H7 (cell line): ENCODE measurements at regions not wholly inside any gene's neighbourhood (a gene's known extent, or its start where the extent isn't known, plus 50 kb on each side); places are given as distances from the start of the nearest gene placed in this dataset.
"Not testable (repeated sequence)": the region's sequence is repeated elsewhere in the genome, so short reads cannot be mapped to it uniquely, and the experiment has no call there.

Experiments
- DNase-seq: peaks from one replicate; pipeline ENCODE4 v3.0.0; 2012
- H3K27me3 ChIP-seq: 2 replicates; pipeline ENCODE4 v1.6.0; 2011; ENCODE audit warnings: mild to moderate bottlenecking, low read length; ENCODE audit not compliant: control insufficient read depth, insufficient read depth
- H3K36me3 ChIP-seq: replicated peaks from 2 replicates; pipeline ENCODE4 v1.5.1; 2011; ENCODE audit warnings: low read length; ENCODE audit not compliant: control insufficient read depth, insufficient read depth
- H3K4me3 ChIP-seq: 2 replicates; pipeline ENCODE4 v1.5.1; 2011; ENCODE audit warnings: low read depth, mild to moderate bottlenecking, control low read depth, low read length, moderate library complexity; ENCODE audit not compliant: insufficient read depth

- H3K36me3 ChIP-seq, H3K27me3 ChIP-seq, DNase-seq, H3K4me3 ChIP-seq: not testable (repeated sequence)
These were observed 145.2 kb upstream of the PITRM1 start for GRCh38 chr10:3317553-3318479.

GRCh38 chr10:3314445-3315085 lies 142.0 kb upstream of the PITRM1 start:
- not testable (repeated sequence) for DNase-seq, H3K27me3 ChIP-seq, H3K4me3 ChIP-seq, H3K36me3 ChIP-seq

DNA sequence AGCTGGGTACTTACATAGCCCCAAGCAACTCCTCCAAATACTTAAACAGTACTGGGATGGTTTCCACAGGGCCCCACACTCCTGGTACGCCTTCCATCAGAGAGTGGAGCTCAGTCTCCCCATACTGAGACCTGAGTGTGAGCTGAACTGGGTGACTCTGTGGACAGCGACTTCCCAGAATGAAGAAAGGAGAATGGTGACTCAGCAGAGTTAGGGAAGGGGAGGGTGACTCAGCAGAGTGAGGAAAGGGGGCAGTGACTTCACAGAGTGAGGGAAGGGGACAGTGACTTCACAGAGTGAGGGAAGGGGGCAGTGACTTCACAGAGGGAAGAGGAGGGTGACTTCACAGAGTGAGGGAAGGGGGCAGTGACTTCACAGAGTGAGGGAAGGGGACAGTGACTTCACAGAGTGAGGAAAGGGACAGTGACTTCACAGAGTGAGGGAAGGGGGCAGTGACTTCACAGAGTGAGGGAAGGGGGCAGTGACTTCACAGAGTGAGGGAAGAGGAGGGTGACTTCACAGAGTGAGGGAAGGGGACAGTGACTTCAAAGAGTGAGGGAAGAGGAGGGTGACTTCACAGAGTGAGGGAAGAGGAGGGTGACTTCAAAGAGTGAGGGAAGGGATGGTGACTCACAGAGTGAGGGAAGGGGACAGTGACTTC lies 141.3 kb upstream of the PITRM1 start:
- not testable (repeated sequence) for H3K27me3 ChIP-seq, H3K36me3 ChIP-seq, H3K4me3 ChIP-seq
- peak; percentile 46 for DNase-seq

GRCh38 chr10:3312403-3312940 lies 139.9 kb upstream of the PITRM1 start:
- no peaks in the 10 kb centered on the region for H3K27me3 ChIP-seq
- no peak overlapping the region for H3K4me3 ChIP-seq
- no peaks in the 10 kb centered on the region for H3K36me3 ChIP-seq
- DNase-seq: peak; percentile 42

GRCh38 chr10:3310016-3310784 lies 137.6 kb upstream of the PITRM1 start:
- DNase-seq: no peak
- no peaks in the 10 kb centered on the region for H3K36me3 ChIP-seq
- no peak overlapping the region for H3K4me3 ChIP-seq
- H3K27me3 ChIP-seq: no peaks in the 10 kb centered on the region

DNA sequence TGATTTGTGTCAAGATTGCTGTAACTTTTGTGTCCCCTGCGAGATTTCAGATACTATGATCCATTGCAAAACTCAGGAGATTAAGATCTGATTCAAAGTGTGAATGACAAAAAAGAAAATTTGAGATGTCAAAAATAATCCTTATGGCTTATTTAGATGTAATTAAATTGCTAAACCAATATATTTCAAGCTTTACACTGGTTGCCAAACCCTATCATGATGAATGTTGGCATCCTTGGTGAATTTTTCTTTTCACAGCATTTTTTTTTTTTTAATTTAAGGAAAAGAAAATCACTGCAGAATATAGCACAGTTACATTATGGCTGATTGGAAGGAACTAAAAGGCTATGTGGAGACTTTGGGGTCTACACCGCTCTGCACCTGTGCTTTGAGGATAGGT lies 133.5 kb upstream of the PITRM1 start:
- no peaks in the 10 kb centered on the region for H3K36me3 ChIP-seq
- H3K27me3 ChIP-seq: no peaks in the 10 kb centered on the region
- H3K4me3 ChIP-seq: no peak overlapping the region
- DNase-seq: no peak

GRCh38 chr10:3295582-3296151 lies 123.1 kb upstream of the PITRM1 start:
- no peak for DNase-seq

DNA sequence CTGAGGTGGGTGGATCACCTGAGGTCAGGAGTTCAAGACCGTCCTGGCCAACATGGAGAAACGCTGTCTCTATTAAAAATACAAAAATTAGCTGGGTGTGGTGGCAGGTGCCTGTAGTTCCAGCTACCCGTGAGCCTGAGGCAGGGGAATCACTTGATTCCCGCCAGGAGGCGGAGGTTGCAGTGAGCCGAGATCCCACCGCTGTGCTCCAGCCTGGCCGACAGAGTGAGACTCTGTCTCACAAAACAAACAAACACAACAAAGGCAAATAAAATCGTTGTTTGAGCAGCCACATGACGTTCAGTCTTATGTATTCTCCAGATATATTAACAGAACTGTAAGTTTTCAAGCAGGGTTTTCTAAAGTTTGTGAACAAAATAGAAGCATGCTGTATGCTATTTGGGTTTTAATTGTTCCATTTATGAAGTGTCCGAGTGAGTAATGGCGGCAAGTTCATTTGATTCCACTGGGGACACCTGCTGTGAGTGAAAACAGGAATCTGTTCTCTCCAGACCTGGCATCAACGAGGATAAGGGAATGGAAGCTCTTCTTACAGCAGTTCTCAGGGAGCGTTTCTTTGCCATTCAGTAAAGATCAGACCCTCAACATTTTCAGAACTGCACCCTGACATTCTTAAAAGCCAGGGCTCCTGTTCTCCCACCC lies 122.5 kb upstream of the PITRM1 start:
- Histone ChIP-seq H3K4me3 (no peak overlapping the region), H3K27me3 (no peaks in the 10 kb centered on the region), H3K36me3 (no peaks in the 10 kb centered on the region)
- no peak for DNase-seq

More at GRCh38 chr10:3295582-3296151, 123.1 kb upstream of the PITRM1 start:
- no peak overlapping the region for H3K4me3 ChIP-seq
- no peaks in the 10 kb centered on the region for H3K27me3 ChIP-seq
- no peaks in the 10 kb centered on the region for H3K36me3 ChIP-seq

DNA sequence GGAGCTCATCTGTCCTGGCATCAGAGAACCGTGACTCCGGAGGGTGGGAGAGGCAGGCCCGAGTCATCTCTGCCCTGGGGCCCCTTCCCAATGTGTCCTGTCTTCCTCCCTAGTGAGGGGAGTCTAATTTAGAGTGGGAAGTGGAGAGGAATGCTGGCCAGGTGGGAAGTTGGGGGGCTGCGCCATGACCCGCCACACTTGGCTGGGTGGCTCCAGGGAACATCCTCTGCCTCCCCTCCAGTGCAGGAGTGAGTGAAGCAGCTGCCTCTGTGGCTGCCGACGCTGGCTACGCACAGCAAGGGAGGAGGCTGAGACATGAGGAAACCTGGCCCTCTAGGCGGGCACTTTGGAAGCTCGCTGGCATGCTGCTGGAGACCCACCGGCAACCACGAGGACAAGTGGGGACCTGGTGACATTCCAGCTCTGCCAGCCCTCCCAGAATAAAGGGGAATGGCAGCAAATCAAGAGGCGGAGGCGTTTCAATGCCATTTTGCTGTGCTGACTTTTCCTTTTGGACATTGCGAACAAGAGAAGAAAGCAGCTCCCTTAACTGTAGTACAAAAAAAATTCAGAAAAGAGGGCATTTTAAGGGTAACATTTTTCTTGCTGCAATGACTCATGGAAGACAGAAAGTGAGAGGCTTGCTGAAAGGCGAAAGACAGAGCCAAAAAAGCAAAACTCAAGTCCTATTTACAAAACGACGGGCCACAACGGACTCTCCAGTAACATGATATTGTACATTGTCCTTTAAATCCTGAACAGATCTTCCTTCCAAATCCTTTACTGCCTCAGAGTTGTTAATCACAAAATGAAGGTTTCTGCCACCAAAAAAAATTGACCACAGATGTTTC lies 121.2 kb upstream of the PITRM1 start:
- Histone ChIP-seq H3K27me3 (no peaks in the 10 kb centered on the region), H3K36me3 (no peaks in the 10 kb centered on the region), H3K4me3 (no peak overlapping the region)
- DNase-seq: no peak

GRCh38 chr10:3292636-3293035 lies 120.1 kb upstream of the PITRM1 start:
- no peak for DNase-seq
- no peak overlapping the region for H3K4me3 ChIP-seq
- no peaks in the 10 kb centered on the region for H3K27me3 ChIP-seq
- no peaks in the 10 kb centered on the region for H3K36me3 ChIP-seq

DNA sequence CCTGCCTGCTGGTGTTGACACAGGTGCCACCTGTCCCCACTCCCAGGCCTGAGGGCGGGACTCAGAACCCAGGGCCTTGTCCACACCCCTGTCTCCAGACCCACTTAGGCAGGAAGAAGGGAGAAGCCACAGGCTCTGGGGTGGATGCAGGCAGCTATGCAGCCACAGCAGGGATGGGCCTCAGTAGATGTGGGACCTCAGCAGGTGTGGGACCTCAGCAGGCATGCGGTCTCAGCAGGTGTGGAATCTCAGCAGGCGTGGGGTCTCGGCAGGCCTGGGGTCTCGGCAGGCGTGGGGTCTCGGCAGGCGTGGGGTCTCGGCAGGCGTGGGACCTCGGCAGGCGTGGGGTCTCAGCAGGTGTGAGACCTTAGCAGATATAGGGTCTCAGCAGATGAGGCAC lies 118.0 kb upstream of the PITRM1 start:
- no peak for DNase-seq
- Histone ChIP-seq H3K36me3 (no peaks in the 10 kb centered on the region), H3K4me3 (no peak overlapping the region), H3K27me3 (no peaks in the 10 kb centered on the region)

GRCh38 chr10:3287572-3288445 lies 115.2 kb upstream of the PITRM1 start:
- Histone ChIP-seq H3K36me3 (no peaks in the 10 kb centered on the region), H3K4me3 (no peak overlapping the region), H3K27me3 (no peaks in the 10 kb centered on the region)
- DNase-seq: no peak
